K562 (cell line): ENCODE measurements at regions not wholly inside any gene's neighbourhood (a gene's known extent, or its start where the extent isn't known, plus 50 kb on each side); places are given as distances from the start of the nearest gene placed in this dataset.

Source experiments
- ATAC-seq: fragments of 200-7000 bp; cut with Tn5 transposase; 3 replicates; pipeline ENCODE4 v1.9.1; 2020; ENCODE audit warnings: moderate library complexity
- BruUV-seq: library from RNA; stranded (reverse); fragments of 400-500 nt; replicated peaks from 2 replicates; lab custom pipeline; 2021; lab: Mats Ljungman, UMichigan
- CTCF ChIA-PET: fragments of 300-600 bp; formaldehyde crosslinking; extraction: SDS; loops from one replicate; lab custom pipeline; 2021; ENCODE audit warnings: low intra/inter-chr PET ratio; lab: Yijun Ruan, JAX
- POLR2A ChIA-PET: fragments of 300-600, 350-650 bp; sonication (Branson Sonifier 250); formaldehyde crosslinking; extraction: SDS; loops from one replicate; lab custom pipeline; 2021; ENCODE audit warnings: antibody characterized with exemption, inconsistent platforms; lab: Yijun Ruan, JAX
- DNase-seq, 4 experiments: peaks; one replicate each; pipeline versions ENCODE4 v3.0.0 to v3.0.0-alpha.2; 2011 to 2018; ENCODE audit warnings: low spot score in 3 of 4, mixed read lengths in 3 of 4; ENCODE audit errors: extremely low read depth in 1 of 4
- FAIRE-seq: peaks from 2 replicates; lab custom pipeline; 2011; peaks lifted over from hg19 to GRCh38; lab: Jason Lieb, UNC
- H2AFZ ChIP-seq: 2 replicates; pipeline ENCODE4 v1.6.0; 2011; ENCODE audit warnings: low read depth, low read length, control low read depth, inconsistent platforms
- H3K27ac ChIP-seq: fragments of 200-600 bp; 3 replicates; pipeline ENCODE4 v1.8.0; 2011; ENCODE audit warnings: low read depth, mild to moderate bottlenecking, control low read depth, inconsistent platforms, low read length, moderate library complexity, mixed read lengths; ENCODE audit errors: extremely low read depth
- H3K27me3 ChIP-seq, 2 experiments: fragments of 300-600 bp in 1 of 2; 2 replicates in 1 of 2; 3 replicates in 1 of 2; pipeline versions ENCODE4 v1.6.0 to v1.8.0; 2011; ENCODE audit warnings: inconsistent platforms in 2 of 2, low read length in 2 of 2, mild to moderate bottlenecking in 1 of 2, mixed read lengths in 1 of 2, moderate library complexity in 1 of 2; ENCODE audit not compliant: control insufficient read depth in 2 of 2, insufficient read depth in 2 of 2
- H3K36me3 ChIP-seq: fragments of 300-600 bp; 3 replicates; pipeline ENCODE4 v1.8.0; 2011; ENCODE audit warnings: mild to moderate bottlenecking, low read length, inconsistent platforms; ENCODE audit not compliant: control insufficient read depth, insufficient read depth
- H3K4me1 ChIP-seq, 2 experiments: fragments of 200-600 bp in 1 of 2; replicated peaks in 1 of 2; 2 replicates in 1 of 2; 3 replicates in 1 of 2; pipeline versions ENCODE4 v1.5.1 to v1.8.0; 2011; ENCODE audit warnings: inconsistent platforms in 2 of 2, low read length in 2 of 2, mild to moderate bottlenecking in 1 of 2, mixed read lengths in 1 of 2, moderate library complexity in 1 of 2; ENCODE audit not compliant: control insufficient read depth in 2 of 2, insufficient read depth in 2 of 2
- H3K4me2 ChIP-seq: 2 replicates; pipeline ENCODE4 v1.6.1; 2011; ENCODE audit warnings: low read length, control low read depth, inconsistent platforms, mixed read lengths; ENCODE audit not compliant: insufficient read depth
- H3K4me3 ChIP-seq: fragments of 200-600 bp; sonication (generic), shearing (Covaris generic); 2 replicates; pipeline ENCODE4 v1.5.1; 2016; ENCODE audit warnings: control low read depth, inconsistent platforms
- H3K79me2 ChIP-seq: fragments of 200-600 bp; 3 replicates; pipeline ENCODE4 v1.8.0; 2011; ENCODE audit warnings: low read length, inconsistent platforms; ENCODE audit not compliant: control insufficient read depth, insufficient read depth
- H3K9ac ChIP-seq, 2 experiments: 2 replicates each; pipeline versions ENCODE4 v1.6.0 to v1.6.1; 2011; ENCODE audit warnings: low read depth in 2 of 2, low read length in 2 of 2, control low read depth in 1 of 2, inconsistent platforms in 1 of 2, mild to moderate bottlenecking in 1 of 2, mixed read lengths in 1 of 2; ENCODE audit not compliant: insufficient read depth in 1 of 2
- H3K9me1 ChIP-seq: one replicate; pipeline ENCODE4 v1.6.0; 2011; ENCODE audit warnings: inconsistent platforms, mild to moderate bottlenecking, low read length, moderate library complexity; ENCODE audit not compliant: control insufficient read depth, insufficient read depth
- H3K9me3 ChIP-seq: replicated peaks from 2 replicates; pipeline ENCODE4 v1.5.1; 2011; ENCODE audit warnings: low read depth, low read length, inconsistent platforms; ENCODE audit not compliant: control insufficient read depth, insufficient read depth
- H4K20me1 ChIP-seq: replicated peaks from 2 replicates; pipeline ENCODE4 v1.6.1; 2011; ENCODE audit warnings: low read length, inconsistent platforms, mixed read lengths; ENCODE audit not compliant: control insufficient read depth, insufficient read depth
- CTCF ChIP-seq, 3 experiments: IDR thresholded peaks in 2 of 3; conservative IDR thresholded peaks in 1 of 3; 2 replicates each; pipeline ENCODE4 v1.5.1; 2011 to 2012; ENCODE audit warnings: low read length in 3 of 3, mild to moderate bottlenecking in 3 of 3, control low read depth in 2 of 3, improper control_type of control experiment in 1 of 3, inconsistent platforms in 1 of 3, low read depth in 1 of 3, mixed read lengths in 1 of 3, moderate library complexity in 1 of 3; ENCODE audit not compliant: insufficient read depth in 2 of 3
- EHMT2 ChIP-seq: fragments of 450-650 bp; IDR thresholded peaks from 2 replicates; pipeline ENCODE4 v1.6.1; 2018; ENCODE audit warnings: antibody characterized with exemption
- HDAC1 ChIP-seq, 2 experiments: fragments of 450-650 bp; IDR thresholded peaks; 2 replicates each; pipeline ENCODE4 v1.6.1; 2016 to 2017; ENCODE audit warnings: inconsistent platforms in 1 of 2, mild to moderate bottlenecking in 1 of 2, moderate library complexity in 1 of 2
- ILF3 ChIP-seq: fragments of 450-650 bp; IDR thresholded peaks from 2 replicates; pipeline ENCODE4 v1.6.1; 2018; ENCODE audit warnings: antibody characterized with exemption, mild to moderate bottlenecking, moderate library complexity, borderline replicate concordance
- NFE2 ChIP-seq: IDR thresholded peaks from 2 replicates; pipeline ENCODE4 v1.6.1; 2014; ENCODE audit warnings: antibody characterized with exemption, low read depth
- TEAD1 ChIP-seq, 2 experiments: fragments of 450-650 bp in 1 of 2; sonication (generic) in 1 of 2; formaldehyde crosslinking; IDR thresholded peaks; 2 replicates each; pipeline versions ENCODE4 v1.4.0 to v1.8.0; 2020 to 2022; ENCODE audit warnings: mild to moderate bottlenecking in 2 of 2, missing genetic modification reagents in 1 of 2
- YY1 ChIP-seq, 3 experiments: IDR thresholded peaks; 2 replicates each; pipeline ENCODE4 v1.6.1; 2011; ENCODE audit warnings: low read length in 2 of 3, mild to moderate bottlenecking in 2 of 3, moderate library complexity in 2 of 3, borderline replicate concordance in 1 of 3, control low read depth in 1 of 3, low read depth in 1 of 3; ENCODE audit not compliant: insufficient read depth in 3 of 3, insufficient replicate concordance in 2 of 3, control insufficient read depth in 1 of 3, insufficient read length in 1 of 3; ENCODE audit errors: extremely low read depth in 1 of 3
- ZBTB2 ChIP-seq: fragments of 450-650 bp; IDR thresholded peaks from 2 replicates; pipeline ENCODE4 v1.6.1; 2016; ENCODE audit warnings: antibody characterized with exemption
- WGBS: fragments of 100-300 bp; shearing (Covaris generic); methylation state at CpG from one replicate; pipeline ENCODE4 v1.1.6; 2016; ENCODE audit warnings: low coverage, mixed read lengths; ENCODE audit not compliant: insufficient coverage; ENCODE audit errors: missing lambda C conversion rate; 5-methylcytosine and 5-hydroxymethylcytosine counted together
- in situ Hi-C: fragments of 300-500 bp; cut with MboI; formaldehyde crosslinking; loops from 4 replicates; pipeline ENCODE4 v1.15.0; 2018; ENCODE audit warnings: inconsistent platforms, mixed read lengths
- intact Hi-C: fragments of 100-400 bp; cut with micrococcal nuclease; formaldehyde crosslinking; loops from 2 replicates; pipeline ENCODE4 v1.14.2; 2022
- TF ChIP-seq, protein P1 (sequence below), 2 experiments: IDR thresholded peaks in 1 of 2; conservative IDR thresholded peaks in 1 of 2; 2 replicates each; pipeline ENCODE4 v1.6.1; 2016; ENCODE audit warnings: low read depth in 2 of 2, mild to moderate bottlenecking in 1 of 2, missing compliant biosample characterization in 1 of 2, missing genetic modification characterization in 1 of 2, moderate library complexity in 1 of 2

GRCh38 chr7:1377111-1377909, 82.0 kb downstream of the MICALL2 start (continued):
- peak; percentile 21; the same call in 1 of the 2 replicates for TF ChIP-seq NFE2
- TF ChIP-seq CTCF (IDR thresholded peaks at IDR 0.05 in 2 of 3, conservative IDR thresholded peaks at IDR 0.05 in 1 of 3; ENCODE audit: insufficient read depth in 2 of 3, low read depth in 1 of 3, low read length in 3 of 3), result peak; percentile 50 to 63 (median 51); a peak in 5 of 6 replicates
- peak in 1 of 3 experiments; percentile 11 for TF ChIP-seq YY1 (IDR thresholded peaks at IDR 0.05; ENCODE audit: borderline replicate concordance in 1 of 3, control insufficient read depth in 1 of 3, extremely low read depth in 1 of 3, insufficient read depth in 3 of 3, insufficient read length in 1 of 3, insufficient replicate concordance in 2 of 3, low read depth in 1 of 3, low read length in 2 of 3)

- in situ Hi-C loops, result no loop called here
- no peaks in the 10 kb centered on the region for H4K20me1 ChIP-seq
- TF ChIP-seq, protein P1, sequence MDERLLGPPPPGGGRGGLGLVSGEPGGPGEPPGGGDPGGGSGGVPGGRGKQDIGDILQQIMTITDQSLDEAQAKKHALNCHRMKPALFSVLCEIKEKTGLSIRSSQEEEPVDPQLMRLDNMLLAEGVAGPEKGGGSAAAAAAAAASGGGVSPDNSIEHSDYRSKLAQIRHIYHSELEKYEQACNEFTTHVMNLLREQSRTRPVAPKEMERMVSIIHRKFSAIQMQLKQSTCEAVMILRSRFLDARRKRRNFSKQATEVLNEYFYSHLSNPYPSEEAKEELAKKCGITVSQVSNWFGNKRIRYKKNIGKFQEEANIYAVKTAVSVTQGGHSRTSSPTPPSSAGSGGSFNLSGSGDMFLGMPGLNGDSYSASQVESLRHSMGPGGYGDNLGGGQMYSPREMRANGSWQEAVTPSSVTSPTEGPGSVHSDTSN (CRISPR knock-in tag; IDR thresholded peaks at IDR 0.05; ENCODE audit: low read depth), result no peak
- TF ChIP-seq, protein P1 (tag; conservative IDR thresholded peaks at IDR 0.05; ENCODE audit: low read depth), result peak; percentile 13; the same call in 1 of the 2 replicates
- TF ChIP-seq TEAD1 (CRISPR knock-in tag; IDR thresholded peaks at IDR 0.05) (no peak), EHMT2 (peak; percentile 53; the same call in 1 of the 2 replicates), NFE2 (no peak), HDAC1 (IDR thresholded peaks at IDR 0.05) (peak in 1 of 2 experiments; percentile 20; a peak in 1 of 4 replicates), ZBTB2 (peak; percentile 30; the same call in 1 of the 2 replicates), ILF3 (no peak)
Observed at GRCh38 chr7:1378610-1379601, 80.4 kb downstream of the MICALL2 start.

More at GRCh38 chr7:1378610-1379601, 80.4 kb downstream of the MICALL2 start:
- Histone ChIP-seq H3K4me1 (peaks cover 0 to 14% of the 10 kb centered on the region in 2 experiments; a peak in 2 of 5 replicates), H3K79me2 (no peaks in the 10 kb centered on the region), H3K4me3 (no peak overlapping the region), H3K36me3 (no peaks in the 10 kb centered on the region), H2AFZ (no peak overlapping the region), H3K9me3 (no peaks in the 10 kb centered on the region; the same call in none of the 2 replicates), H3K4me2 (no peak overlapping the region), H3K9me1 (no peaks in the 10 kb centered on the region), H3K27me3 (peaks cover 16 to 31% of the 10 kb centered on the region in 2 experiments; a peak in 4 of 5 replicates), H3K9ac (no peak overlapping the region), H3K27ac (no peak overlapping the region)
- ChIA-PET CTCF (no interaction called here), POLR2A (no interaction called here)
- DNase-seq (no peak), FAIRE-seq (no peak), ATAC-seq (no peak)
- intact Hi-C loops, result no loop called here
- WGBS, result 0% methylated on average over 3 of the region's 3 CpGs
- no TSS peak for BruUV-seq
